Superior temporal gyrus (tissue), 1 donor: ENCODE measurements at regions not wholly inside any gene's neighbourhood (a gene's known extent, or its start where the extent isn't known, plus 50 kb on each side); places are given as distances from the start of the nearest gene placed in this dataset.
"Not testable (repeated sequence)": the region's sequence is repeated elsewhere in the genome, so short reads cannot be mapped to it uniquely, and the experiment has no call there.

Source experiments
- DNase-seq: peaks from one replicate; pipeline ENCODE4 v3.0.0-alpha.2; 2016; ENCODE audit errors: extremely low spot score

- DNase-seq = no peak
Observed at GRCh38 chr6:121920616-121921015, 478.8 kb upstream of the HSF2 start.

GRCh38 chr6:121925024-121925423 lies 474.4 kb upstream of the HSF2 start:
- DNase-seq = no peak

GRCh38 chr6:121925534-121926255 lies 473.8 kb upstream of the HSF2 start:
- no peak for DNase-seq

DNA sequence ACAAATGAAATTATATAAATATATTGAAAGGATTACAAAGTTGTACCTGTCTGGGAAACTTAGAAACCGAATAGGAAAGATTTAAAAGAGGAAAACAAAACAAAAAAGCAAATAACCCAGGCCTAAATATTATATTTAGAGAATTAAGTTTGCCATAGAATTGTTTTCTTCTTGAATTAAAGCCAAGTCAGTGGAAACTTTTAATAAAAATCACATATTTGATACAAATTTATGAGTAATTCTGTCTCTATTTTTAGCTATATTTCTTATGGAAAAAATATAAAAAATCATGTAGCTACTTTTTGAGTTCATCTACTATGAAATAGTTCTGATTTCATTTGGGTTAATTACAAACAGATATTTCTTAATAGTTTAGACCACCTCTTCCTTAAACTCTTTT lies 470.2 kb upstream of the HSF2 start:
- DNase-seq = no peak

DNA sequence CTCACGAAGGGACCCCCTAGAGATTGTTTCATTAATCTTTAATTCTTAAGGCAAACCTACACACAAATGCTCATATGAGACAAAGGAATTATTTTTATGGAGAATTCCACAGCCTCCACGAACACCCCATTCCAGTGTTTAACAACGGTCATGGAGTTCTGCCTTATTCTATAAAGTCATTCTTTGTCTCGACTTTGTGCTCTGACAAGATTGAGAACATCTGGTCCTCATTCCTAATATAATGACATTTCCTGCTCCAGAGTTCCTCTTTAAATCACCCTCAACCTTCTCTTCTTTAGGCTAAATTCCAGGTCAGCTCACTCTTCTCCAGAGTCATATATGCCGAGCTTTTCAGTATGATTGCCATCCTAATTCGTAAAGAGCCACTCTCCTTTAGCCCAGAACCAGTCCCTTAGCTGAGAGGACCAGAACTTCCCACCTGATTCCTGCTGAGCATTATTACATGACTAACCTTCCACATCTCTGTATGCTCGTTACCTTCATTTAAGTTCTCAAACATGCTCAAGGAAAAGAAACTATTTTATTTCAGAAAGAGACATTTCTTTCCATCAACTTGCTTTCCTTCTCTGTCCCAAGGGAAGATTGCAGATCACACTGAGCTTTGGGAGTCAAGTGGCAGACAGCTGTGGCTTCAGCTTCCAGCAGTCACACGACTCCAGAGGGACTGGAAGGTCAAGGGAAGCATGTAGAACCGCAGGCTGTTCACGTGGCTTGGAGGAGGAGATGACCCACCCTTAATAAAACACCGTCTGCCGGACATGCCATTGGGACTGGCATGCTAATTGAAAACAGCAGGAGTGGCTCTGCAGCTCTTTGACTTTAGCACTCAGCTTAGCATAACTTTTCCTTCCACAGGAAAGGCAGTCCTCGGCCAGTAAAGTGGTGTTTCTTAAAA lies 467.1 kb upstream of the HSF2 start:
- no peak for DNase-seq

- no peak for DNase-seq
Observed at GRCh38 chr6:121934451-121934850, 465.0 kb upstream of the HSF2 start.

- no peak for DNase-seq
Observed at GRCh38 chr6:121940728-121941127, 458.7 kb upstream of the HSF2 start.

- DNase-seq = no peak
Observed at GRCh38 chr6:121944354-121944753, 455.1 kb upstream of the HSF2 start.

- no peak for DNase-seq
Observed at GRCh38 chr6:121951123-121951522, 448.3 kb upstream of the HSF2 start.

DNA sequence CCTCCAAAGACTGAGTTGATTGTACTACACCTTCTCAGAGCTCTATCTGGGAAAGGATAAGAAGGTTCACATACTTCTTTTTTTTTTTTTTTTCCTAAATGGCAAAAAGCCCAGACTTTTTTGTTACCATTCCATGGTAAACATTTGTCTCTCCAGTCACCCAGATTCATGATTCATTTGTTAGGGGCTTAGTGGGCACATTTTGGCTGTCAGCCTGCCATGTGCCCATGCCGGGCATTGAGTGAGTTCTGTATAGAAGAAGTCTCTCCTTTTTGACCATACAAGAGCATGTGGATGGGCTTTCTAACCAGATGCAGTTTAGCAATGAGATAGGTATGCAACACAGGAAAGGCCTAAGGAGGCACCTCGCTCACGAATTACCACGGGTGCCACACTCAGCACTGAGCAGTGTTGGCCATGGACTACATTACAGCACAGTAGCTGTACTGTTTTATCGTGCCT lies 447.5 kb upstream of the HSF2 start:
- no peak for DNase-seq

DNA sequence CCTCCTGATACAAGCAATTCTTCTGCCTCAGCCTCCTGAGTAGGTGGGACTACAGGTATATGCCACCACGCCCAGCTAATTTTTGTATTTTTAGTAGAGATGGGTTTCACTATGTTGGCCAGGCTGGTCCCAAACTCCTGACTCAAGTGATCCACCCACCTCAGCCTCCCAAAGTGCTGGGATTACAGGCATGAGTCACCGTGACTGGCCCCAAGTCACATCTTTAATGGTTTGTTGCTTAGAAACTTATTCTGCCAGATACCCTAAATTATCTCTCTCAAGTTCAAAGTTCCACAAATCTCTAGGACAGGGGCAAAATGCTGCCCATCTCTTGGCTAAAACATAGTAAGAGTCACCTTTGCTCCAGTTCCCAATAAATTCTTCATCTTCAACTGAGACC lies 444.1 kb upstream of the HSF2 start:
- DNase-seq = not testable (repeated sequence)

- DNase-seq = no peak
Observed at GRCh38 chr6:121956782-121957181, 442.7 kb upstream of the HSF2 start.

DNA sequence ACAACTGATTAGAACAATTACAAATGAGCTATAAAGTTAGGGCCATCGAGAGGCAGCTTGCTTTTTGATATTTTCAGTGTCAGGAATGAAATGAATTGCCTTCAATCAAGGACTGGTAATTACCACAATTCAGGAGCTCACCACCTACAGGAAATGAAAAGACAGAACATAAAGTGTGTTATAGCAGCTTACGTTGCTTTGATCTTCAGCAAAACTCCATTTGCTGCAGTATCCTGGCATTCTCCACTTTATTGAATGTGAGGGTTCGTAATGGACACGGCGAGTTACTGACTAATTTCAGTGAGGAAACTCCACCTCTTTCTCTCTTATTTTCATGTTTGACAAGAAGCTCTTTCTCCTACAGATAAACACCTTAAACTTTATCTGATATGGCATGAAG lies 440.0 kb upstream of the HSF2 start:
- no peak for DNase-seq

DNA sequence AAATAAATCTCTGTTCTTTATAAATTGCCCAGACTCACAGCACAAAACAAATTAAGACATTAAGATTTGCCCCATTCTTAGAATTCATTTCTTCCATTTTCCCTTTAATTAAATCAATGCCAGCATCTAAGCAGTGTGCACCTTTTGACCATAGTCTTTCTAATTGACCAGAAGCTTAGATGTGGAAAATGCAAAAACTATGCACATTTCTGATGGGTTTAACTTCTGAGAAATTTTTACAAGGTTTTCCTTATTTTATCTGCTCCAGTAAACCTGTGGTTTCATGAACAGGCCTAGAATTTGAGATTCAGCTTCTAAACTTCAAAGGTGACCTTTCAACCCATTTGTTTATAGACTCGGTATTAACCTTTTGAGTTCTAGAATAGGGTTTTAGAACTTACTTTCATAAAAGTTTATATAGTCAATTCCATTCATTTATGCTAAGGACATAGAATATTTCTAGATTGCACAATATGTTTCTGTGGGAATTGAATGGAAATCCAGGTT lies 437.8 kb upstream of the HSF2 start:
- no peak for DNase-seq

- no peak for DNase-seq
Observed at GRCh38 chr6:121963826-121964225, 435.6 kb upstream of the HSF2 start.

GRCh38 chr6:121965739-121966138 lies 433.7 kb upstream of the HSF2 start:
- no peak for DNase-seq

DNA sequence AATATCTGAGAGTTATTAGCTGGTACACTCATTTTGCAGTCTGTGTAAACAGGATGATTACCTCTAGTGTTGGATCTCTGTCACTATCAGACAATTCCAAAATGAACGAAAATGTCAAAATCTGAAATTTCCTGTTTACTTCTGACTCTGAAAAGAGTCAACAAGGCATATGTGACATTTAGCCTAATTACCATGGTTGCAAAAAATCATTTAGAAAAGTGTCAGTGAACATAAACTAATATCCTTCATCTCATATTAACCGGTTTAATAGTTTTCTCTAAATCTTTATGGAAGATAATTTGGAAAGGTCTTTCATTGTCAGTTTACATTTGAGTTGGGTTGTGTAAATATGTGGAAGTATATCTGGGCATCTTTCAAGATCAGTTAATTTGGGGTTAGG lies 431.8 kb upstream of the HSF2 start:
- DNase-seq = no peak

DNA sequence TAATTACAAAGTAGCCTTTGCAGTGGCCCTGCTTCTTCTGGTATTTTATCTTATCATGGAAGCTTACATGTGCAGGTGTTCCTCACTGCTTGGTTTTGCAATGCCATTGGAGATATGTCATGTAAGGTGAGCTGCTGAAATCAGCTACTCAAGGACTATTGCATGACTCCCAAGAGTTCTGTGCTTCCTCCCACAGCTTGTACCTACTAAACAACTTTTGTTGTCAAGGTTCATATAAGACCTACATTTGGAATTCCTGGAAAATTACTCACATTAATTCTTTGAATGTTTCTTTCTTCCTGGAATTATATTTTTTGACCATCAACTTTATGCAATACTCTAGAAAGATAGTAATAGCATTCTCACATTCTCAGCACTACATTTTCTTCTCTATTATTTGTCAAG lies 427.5 kb upstream of the HSF2 start:
- no peak for DNase-seq

DNA sequence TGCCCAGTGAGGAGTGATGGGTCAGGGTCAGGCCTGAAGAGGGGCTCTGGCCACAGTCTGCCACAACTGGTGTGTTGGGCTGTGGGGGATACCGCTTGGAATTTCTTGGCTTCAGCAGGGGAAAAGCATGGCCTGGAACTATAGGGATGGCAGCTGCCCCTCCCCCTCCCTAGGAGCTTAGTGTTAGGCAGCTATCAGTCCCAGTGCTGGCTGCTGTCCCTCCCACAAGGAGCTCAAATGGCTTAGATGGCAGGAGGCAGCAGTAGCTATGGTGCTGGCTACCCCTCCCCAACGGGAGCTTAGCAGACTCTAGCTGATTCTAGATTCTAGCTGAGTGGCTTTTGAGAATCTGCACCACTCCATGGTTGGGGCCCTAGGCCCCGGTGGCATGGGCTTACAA lies 414.5 kb upstream of the HSF2 start:
- no peak for DNase-seq

DNA sequence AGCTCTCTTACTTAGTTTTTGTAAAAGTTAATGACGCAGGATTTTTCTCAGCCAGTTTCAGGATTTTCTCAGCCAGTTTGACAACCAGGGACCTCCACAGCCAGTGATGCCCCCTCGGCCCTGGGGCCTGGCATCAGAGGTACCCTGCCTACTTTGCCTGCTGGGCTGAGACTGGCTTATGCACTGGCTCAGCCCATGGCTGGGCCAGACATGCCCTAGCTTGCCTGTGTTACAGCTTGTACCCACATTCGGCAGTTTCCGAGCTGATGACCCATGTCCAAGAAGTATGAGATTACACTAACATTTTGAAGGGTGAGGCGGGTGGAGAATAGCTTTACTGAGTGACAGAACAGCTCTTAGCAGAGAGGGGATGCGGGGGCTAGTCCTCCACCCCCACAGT lies 406.1 kb upstream of the HSF2 start:
- no peak for DNase-seq

- DNase-seq = no peak
Observed at GRCh38 chr6:121994919-121995318, 404.5 kb upstream of the HSF2 start.

- DNase-seq = no peak
Observed at GRCh38 chr6:121998631-121999030, 400.8 kb upstream of the HSF2 start.
